AG10803 (cell line): ENCODE measurements at regions not wholly inside any gene's neighbourhood (a gene's known extent, or its start where the extent isn't known, plus 50 kb on each side); places are given as distances from the start of the nearest gene placed in this dataset.
A peak's percentile ranks its signal among the peaks of the same experiment; 100 is the strongest.

Source experiments
- DNase-seq: peaks from one replicate; pipeline ENCODE4 v3.0.0; 2010; ENCODE audit warnings: low read depth
- H3K4me3 ChIP-seq: 2 replicates; pipeline ENCODE4 v1.5.1; 2011; ENCODE audit warnings: mild to moderate bottlenecking, low read length, control low read depth
- TF ChIP-seq, protein P1 (sequence below): conservative IDR thresholded peaks from 2 replicates; pipeline ENCODE4 v1.5.1; 2011; ENCODE audit warnings: mild to moderate bottlenecking, low read length, control low read depth, inconsistent platforms

DNA sequence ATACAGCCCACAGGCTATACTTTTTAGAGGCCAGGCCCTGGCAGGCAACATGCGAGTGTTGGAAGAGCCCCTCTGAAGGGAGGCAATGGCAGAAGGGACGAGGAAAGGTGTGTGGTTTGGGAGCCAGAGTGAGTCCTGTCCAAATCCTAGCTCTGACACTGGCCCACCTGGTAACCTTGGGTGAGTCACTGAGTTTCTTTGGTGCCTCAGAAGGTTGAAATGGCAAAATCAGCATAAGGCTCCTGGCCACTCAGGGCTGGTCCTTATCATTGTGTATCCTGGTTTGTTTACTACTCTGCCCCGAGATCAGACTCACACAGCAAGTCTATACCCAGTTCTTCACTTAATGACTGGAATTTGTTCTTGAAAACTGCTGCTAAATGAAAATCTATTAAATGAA is 71.4 kb upstream of the TLE3 start:
- no peak overlapping the region for H3K4me3 ChIP-seq
- TF ChIP-seq, protein P1, sequence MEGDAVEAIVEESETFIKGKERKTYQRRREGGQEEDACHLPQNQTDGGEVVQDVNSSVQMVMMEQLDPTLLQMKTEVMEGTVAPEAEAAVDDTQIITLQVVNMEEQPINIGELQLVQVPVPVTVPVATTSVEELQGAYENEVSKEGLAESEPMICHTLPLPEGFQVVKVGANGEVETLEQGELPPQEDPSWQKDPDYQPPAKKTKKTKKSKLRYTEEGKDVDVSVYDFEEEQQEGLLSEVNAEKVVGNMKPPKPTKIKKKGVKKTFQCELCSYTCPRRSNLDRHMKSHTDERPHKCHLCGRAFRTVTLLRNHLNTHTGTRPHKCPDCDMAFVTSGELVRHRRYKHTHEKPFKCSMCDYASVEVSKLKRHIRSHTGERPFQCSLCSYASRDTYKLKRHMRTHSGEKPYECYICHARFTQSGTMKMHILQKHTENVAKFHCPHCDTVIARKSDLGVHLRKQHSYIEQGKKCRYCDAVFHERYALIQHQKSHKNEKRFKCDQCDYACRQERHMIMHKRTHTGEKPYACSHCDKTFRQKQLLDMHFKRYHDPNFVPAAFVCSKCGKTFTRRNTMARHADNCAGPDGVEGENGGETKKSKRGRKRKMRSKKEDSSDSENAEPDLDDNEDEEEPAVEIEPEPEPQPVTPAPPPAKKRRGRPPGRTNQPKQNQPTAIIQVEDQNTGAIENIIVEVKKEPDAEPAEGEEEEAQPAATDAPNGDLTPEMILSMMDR, result no peak
- DNase-seq, result no peak

- DNase-seq, result no peak
- TF ChIP-seq, protein P1, result no peak
- no peak overlapping the region for H3K4me3 ChIP-seq
Observed at GRCh38 chr15:70167155-70167554, 69.4 kb upstream of the TLE3 start.

- DNase-seq, result no peak
- H3K4me3 ChIP-seq, result no peak overlapping the region
- TF ChIP-seq, protein P1, result no peak
Observed at GRCh38 chr15:70166506-70167087, 68.9 kb upstream of the TLE3 start.

- TF ChIP-seq, protein P1, result no peak
- peak; percentile 17 for DNase-seq
- no peak overlapping the region for H3K4me3 ChIP-seq
Observed at GRCh38 chr15:70165716-70166284, 68.1 kb upstream of the TLE3 start.

GRCh38 chr15:70164910-70165715 is 67.4 kb upstream of the TLE3 start:
- TF ChIP-seq, protein P1, result no peak
- H3K4me3 ChIP-seq, result no peak overlapping the region
- DNase-seq, result no peak

DNA sequence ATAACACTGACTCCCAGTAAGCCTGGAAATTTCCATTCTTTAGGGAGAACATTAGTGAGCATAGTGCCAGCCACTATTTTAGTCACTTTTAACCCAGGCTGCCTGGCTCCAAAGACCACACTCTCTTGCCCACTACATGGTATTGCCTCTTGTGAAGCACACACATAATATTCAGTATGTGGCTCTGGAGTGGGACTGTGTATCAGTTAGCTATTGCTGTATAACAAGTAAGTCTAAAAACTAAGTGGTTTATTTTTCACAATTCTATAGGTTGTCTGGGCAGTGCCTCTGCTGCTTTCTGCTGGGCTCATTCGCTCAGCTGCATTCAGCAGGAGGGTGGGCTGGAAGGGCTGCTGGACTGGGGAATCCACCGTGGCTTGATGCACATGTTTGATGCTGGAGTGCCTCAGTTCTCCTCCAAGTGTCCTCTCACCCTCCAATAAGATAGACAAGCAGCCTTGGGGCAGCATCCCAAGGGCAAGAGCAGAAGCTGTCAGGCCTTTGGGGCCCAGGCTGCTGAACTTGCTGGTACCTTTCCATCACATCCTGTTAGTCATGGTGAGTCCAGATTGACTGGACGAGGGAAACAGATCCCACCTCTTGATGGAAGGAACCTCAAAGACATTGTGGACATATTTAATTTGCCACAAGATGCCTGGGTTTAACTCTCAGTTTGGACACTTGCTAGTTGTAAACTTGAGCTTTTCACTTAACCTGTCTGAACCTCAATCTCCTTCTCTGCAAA is 66.6 kb upstream of the TLE3 start:
- H3K4me3 ChIP-seq, result no peak overlapping the region
- no peak for DNase-seq
- TF ChIP-seq, protein P1, result no peak
